Neural cell (in vitro differentiated cells): ENCODE measurements at regions not wholly inside any gene's neighbourhood (a gene's known extent, or its start where the extent isn't known, plus 50 kb on each side); places are given as distances from the start of the nearest gene placed in this dataset.

Experiments
- H2AFZ ChIP-seq: fragments of 200-600, 300-800 bp; sonication (generic), shearing (Covaris generic); 2 replicates; pipeline ENCODE4 v1.6.0; 2014; ENCODE audit warnings: low read depth, mild to moderate bottlenecking, antibody characterized with exemption, low read length, moderate library complexity
- H3F3A ChIP-seq: fragments of 200-600 bp; shearing (Covaris generic); 2 replicates; pipeline ENCODE4 v1.6.1; 2016; ENCODE audit warnings: mild to moderate bottlenecking, moderate library complexity, mixed read lengths, antibody characterized with exemption, low read length; ENCODE audit not compliant: insufficient read depth, poor library complexity, severe bottlenecking
- H3K27ac ChIP-seq: fragments of 200-600, 300-800 bp; sonication (generic), shearing (Covaris generic); 2 replicates; pipeline ENCODE4 v1.5.1; 2014; ENCODE audit warnings: mild to moderate bottlenecking, low read length, moderate library complexity
- H3K27me3 ChIP-seq: fragments of 300-800, 200-600 bp; sonication (generic), shearing (Covaris generic); 2 replicates; pipeline ENCODE4 v1.6.0; 2014; ENCODE audit warnings: mild to moderate bottlenecking, low read depth, low read length, moderate library complexity; ENCODE audit not compliant: insufficient read depth
- H3K36me3 ChIP-seq: fragments of 300-800, 200-600 bp; sonication (generic), shearing (Covaris generic); 2 replicates; pipeline ENCODE4 v1.5.1; 2014; ENCODE audit warnings: mild to moderate bottlenecking, antibody characterized with exemption, low read length, moderate library complexity; ENCODE audit not compliant: insufficient read depth
- H3K4me2 ChIP-seq: fragments of 300-800, 200-600 bp; sonication (generic), shearing (Covaris generic); 2 replicates; pipeline ENCODE4 v1.6.0; 2014; ENCODE audit warnings: mild to moderate bottlenecking, low read length
- H3K4me3 ChIP-seq: fragments of 300-800, 200-600 bp; sonication (generic), shearing (Covaris generic); 2 replicates; pipeline ENCODE4 v1.5.1; 2014; ENCODE audit warnings: mild to moderate bottlenecking, low read length, moderate library complexity
- H3K79me2 ChIP-seq: fragments of 200-600 bp; shearing (Covaris generic); replicated peaks from 2 replicates; pipeline ENCODE4 v1.6.0; 2014; ENCODE audit warnings: mild to moderate bottlenecking, low read length, moderate library complexity; ENCODE audit not compliant: insufficient read depth
- H3K9ac ChIP-seq: fragments of 300-800, 200-600 bp; sonication (generic), shearing (Covaris generic); 2 replicates; pipeline ENCODE4 v1.6.1; 2016; ENCODE audit warnings: mild to moderate bottlenecking, low read length, mixed read lengths
- H3K9me2 ChIP-seq: fragments of 200-600 bp; shearing (Covaris generic); 2 replicates; pipeline ENCODE4 v1.6.1; 2016; ENCODE audit warnings: mild to moderate bottlenecking, low read length, mixed read lengths; ENCODE audit not compliant: insufficient read depth
- H3K9me3 ChIP-seq: fragments of 200-600, 300-800 bp; sonication (generic), shearing (Covaris generic); 2 replicates; pipeline ENCODE4 v1.6.1; 2016; ENCODE audit warnings: mild to moderate bottlenecking, mixed run types, low read length, moderate library complexity, mixed read lengths
- H4K20me1 ChIP-seq: fragments of 200-600 bp; shearing (Covaris generic); 2 replicates; pipeline ENCODE4 v1.6.1; 2016; ENCODE audit warnings: mild to moderate bottlenecking, mixed run types; ENCODE audit not compliant: insufficient read depth
- EP300 ChIP-seq: fragments of 450-650 bp; conservative IDR thresholded peaks from 2 replicates; pipeline ENCODE4 v1.6.1; 2014; ENCODE audit warnings: antibody characterized with exemption, mild to moderate bottlenecking, moderate library complexity; ENCODE audit not compliant: poor library complexity, severe bottlenecking
- EZH2 ChIP-seq: fragments of 200-600, 300-800 bp; shearing (Covaris generic), sonication (generic); IDR thresholded peaks from 2 replicates; pipeline ENCODE4 v1.6.1; 2014; ENCODE audit warnings: antibody characterized with exemption, low read length, borderline replicate concordance, mild to moderate bottlenecking; ENCODE audit not compliant: insufficient read depth, poor library complexity, severe bottlenecking
- MXI1 ChIP-seq: fragments of 450-650 bp; conservative IDR thresholded peaks from 2 replicates; pipeline ENCODE4 v1.6.1; 2014; ENCODE audit warnings: antibody characterized with exemption, mild to moderate bottlenecking; ENCODE audit not compliant: poor library complexity, severe bottlenecking
- POLR2AphosphoS5 ChIP-seq: IDR thresholded peaks from 2 replicates; pipeline ENCODE4 v1.6.1; 2012
- RAD21 ChIP-seq: fragments of 450-650 bp; conservative IDR thresholded peaks from 2 replicates; pipeline ENCODE4 v1.6.1; 2014; ENCODE audit warnings: antibody characterized with exemption, mild to moderate bottlenecking, moderate library complexity
- SMC3 ChIP-seq: fragments of 450-650 bp; conservative IDR thresholded peaks from 2 replicates; pipeline ENCODE4 v1.6.1; 2014; ENCODE audit warnings: antibody characterized with exemption, mild to moderate bottlenecking, moderate library complexity; ENCODE audit not compliant: poor library complexity
- TAF1 ChIP-seq: IDR thresholded peaks from 2 replicates; pipeline ENCODE4 v1.6.1; 2012; ENCODE audit warnings: low read depth
- TF ChIP-seq, protein P1 (sequence below): IDR thresholded peaks from 2 replicates; pipeline ENCODE4 v1.6.1; 2012; ENCODE audit warnings: borderline replicate concordance
- TF ChIP-seq, protein P2 (sequence below): fragments of 450-650 bp; IDR thresholded peaks from 2 replicates; pipeline ENCODE4 v1.5.1; 2014; ENCODE audit warnings: antibody characterized with exemption, mild to moderate bottlenecking, moderate library complexity; ENCODE audit not compliant: poor library complexity, severe bottlenecking

DNA sequence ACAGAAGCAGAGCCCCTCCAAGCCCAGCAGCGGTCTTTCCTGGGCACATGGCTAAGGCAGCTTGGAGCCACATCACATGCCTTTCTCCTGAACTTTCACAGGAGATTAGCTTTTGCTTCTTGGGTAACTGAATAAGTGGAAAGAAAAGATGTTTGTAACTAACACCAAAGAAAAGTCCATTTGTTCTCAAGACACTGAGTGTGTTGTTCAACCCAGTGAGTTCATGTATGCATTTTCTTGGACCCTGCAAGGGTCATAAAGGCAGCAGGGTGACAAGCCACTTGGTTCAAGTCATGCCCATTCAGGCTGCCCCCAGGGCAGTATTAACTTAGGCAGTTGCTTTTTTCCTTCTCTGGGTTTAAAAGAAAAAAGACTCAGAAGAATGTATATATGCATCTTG, 203.4 kb downstream of the FAM76B start:
- no peaks in the 10 kb centered on the region for H3K9me3 ChIP-seq
- H3K9ac ChIP-seq: no peak overlapping the region
- H3K36me3 ChIP-seq: no peaks in the 10 kb centered on the region
- H3K9me2 ChIP-seq: no peaks in the 10 kb centered on the region
- H3K27me3 ChIP-seq: no peaks in the 10 kb centered on the region
- H2AFZ ChIP-seq: no peak overlapping the region
- H3K4me3 ChIP-seq: no peak overlapping the region
- H4K20me1 ChIP-seq: no peaks in the 10 kb centered on the region
- no peak for TF ChIP-seq TAF1
- TF ChIP-seq, protein P1, sequence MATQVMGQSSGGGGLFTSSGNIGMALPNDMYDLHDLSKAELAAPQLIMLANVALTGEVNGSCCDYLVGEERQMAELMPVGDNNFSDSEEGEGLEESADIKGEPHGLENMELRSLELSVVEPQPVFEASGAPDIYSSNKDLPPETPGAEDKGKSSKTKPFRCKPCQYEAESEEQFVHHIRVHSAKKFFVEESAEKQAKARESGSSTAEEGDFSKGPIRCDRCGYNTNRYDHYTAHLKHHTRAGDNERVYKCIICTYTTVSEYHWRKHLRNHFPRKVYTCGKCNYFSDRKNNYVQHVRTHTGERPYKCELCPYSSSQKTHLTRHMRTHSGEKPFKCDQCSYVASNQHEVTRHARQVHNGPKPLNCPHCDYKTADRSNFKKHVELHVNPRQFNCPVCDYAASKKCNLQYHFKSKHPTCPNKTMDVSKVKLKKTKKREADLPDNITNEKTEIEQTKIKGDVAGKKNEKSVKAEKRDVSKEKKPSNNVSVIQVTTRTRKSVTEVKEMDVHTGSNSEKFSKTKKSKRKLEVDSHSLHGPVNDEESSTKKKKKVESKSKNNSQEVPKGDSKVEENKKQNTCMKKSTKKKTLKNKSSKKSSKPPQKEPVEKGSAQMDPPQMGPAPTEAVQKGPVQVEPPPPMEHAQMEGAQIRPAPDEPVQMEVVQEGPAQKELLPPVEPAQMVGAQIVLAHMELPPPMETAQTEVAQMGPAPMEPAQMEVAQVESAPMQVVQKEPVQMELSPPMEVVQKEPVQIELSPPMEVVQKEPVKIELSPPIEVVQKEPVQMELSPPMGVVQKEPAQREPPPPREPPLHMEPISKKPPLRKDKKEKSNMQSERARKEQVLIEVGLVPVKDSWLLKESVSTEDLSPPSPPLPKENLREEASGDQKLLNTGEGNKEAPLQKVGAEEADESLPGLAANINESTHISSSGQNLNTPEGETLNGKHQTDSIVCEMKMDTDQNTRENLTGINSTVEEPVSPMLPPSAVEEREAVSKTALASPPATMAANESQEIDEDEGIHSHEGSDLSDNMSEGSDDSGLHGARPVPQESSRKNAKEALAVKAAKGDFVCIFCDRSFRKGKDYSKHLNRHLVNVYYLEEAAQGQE: no peak
- TF ChIP-seq SMC3: no peak
- TF ChIP-seq POLR2AphosphoS5: no peak
- TF ChIP-seq, protein P2, sequence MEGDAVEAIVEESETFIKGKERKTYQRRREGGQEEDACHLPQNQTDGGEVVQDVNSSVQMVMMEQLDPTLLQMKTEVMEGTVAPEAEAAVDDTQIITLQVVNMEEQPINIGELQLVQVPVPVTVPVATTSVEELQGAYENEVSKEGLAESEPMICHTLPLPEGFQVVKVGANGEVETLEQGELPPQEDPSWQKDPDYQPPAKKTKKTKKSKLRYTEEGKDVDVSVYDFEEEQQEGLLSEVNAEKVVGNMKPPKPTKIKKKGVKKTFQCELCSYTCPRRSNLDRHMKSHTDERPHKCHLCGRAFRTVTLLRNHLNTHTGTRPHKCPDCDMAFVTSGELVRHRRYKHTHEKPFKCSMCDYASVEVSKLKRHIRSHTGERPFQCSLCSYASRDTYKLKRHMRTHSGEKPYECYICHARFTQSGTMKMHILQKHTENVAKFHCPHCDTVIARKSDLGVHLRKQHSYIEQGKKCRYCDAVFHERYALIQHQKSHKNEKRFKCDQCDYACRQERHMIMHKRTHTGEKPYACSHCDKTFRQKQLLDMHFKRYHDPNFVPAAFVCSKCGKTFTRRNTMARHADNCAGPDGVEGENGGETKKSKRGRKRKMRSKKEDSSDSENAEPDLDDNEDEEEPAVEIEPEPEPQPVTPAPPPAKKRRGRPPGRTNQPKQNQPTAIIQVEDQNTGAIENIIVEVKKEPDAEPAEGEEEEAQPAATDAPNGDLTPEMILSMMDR: no peak
- no peak for TF ChIP-seq RAD21
- TF ChIP-seq EP300: no peak
- no peak for TF ChIP-seq MXI1
- TF ChIP-seq EZH2: no peak
- H3K79me2 ChIP-seq: no peaks in the 10 kb centered on the region
- no peaks in the 10 kb centered on the region for H3F3A ChIP-seq
- no peak overlapping the region for H3K4me2 ChIP-seq
- no peak overlapping the region for H3K27ac ChIP-seq

DNA sequence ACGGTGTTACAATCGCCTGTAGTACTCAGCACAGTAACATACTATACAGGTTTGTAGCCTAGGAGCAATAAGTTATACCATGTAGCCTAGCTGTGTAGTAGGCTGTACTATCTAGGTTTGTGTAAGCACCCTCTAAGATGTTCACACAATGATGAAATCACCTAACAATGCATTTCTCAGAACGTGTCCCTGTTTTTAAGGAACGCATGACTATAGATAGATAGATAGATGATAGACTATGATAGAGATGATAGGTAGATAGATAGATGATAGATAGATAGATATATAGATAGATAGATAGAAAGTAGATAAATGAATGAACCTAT, 203.9 kb downstream of the FAM76B start:
- Histone ChIP-seq H3K9ac (no peak overlapping the region), H4K20me1 (no peaks in the 10 kb centered on the region), H3K27me3 (no peaks in the 10 kb centered on the region), H3F3A (no peaks in the 10 kb centered on the region), H3K9me2 (no peaks in the 10 kb centered on the region), H3K27ac (no peak overlapping the region), H3K4me3 (no peak overlapping the region), H3K9me3 (no peaks in the 10 kb centered on the region), H2AFZ (no peak overlapping the region), H3K36me3 (no peaks in the 10 kb centered on the region), H3K79me2 (no peaks in the 10 kb centered on the region), H3K4me2 (no peak overlapping the region)
- no peak for TF ChIP-seq TAF1
- TF ChIP-seq, protein P2: no peak
- no peak for TF ChIP-seq EZH2
- TF ChIP-seq POLR2AphosphoS5: no peak
- TF ChIP-seq EP300: no peak
- TF ChIP-seq RAD21: no peak
- no peak for TF ChIP-seq MXI1
- TF ChIP-seq, protein P1: no peak
